Calu3 (cell line): ENCODE measurements at regions not wholly inside any gene's neighbourhood (a gene's known extent, or its start where the extent isn't known, plus 50 kb on each side); places are given as distances from the start of the nearest gene placed in this dataset.

Source experiments
- BruUV-seq: library from RNA; stranded (reverse); fragments of 400-500 nt; replicated peaks from 2 replicates; lab custom pipeline; 2021; lab: Mats Ljungman, UMichigan
- CTCF ChIA-PET: fragments of 300-600 bp; sonication (Branson Sonifier 250); formaldehyde crosslinking; loops from one replicate; lab custom pipeline; 2022; ENCODE audit warnings: antibody characterized with exemption; lab: Charles Lee
- DNase-seq: peaks from one replicate; pipeline ENCODE4 v3.0.0; 2022
- H3K27ac Mint-ChIP-seq: one replicate; pipeline ENCODE4 v1.8.0; 2022; ENCODE audit warnings: mixed read lengths; ENCODE audit not compliant: unreplicated experiment
- H3K27me3 Mint-ChIP-seq: one replicate; pipeline ENCODE4 v1.8.0; 2022; ENCODE audit warnings: mixed read lengths; ENCODE audit not compliant: unreplicated experiment
- H3K36me3 Mint-ChIP-seq: one replicate; pipeline ENCODE4 v1.8.0; 2022; ENCODE audit warnings: mild to moderate bottlenecking, moderate library complexity, mixed read lengths; ENCODE audit not compliant: insufficient read depth, unreplicated experiment
- H3K4me1 Mint-ChIP-seq: one replicate; pipeline ENCODE4 v1.8.0; 2022; ENCODE audit warnings: mild to moderate bottlenecking, low read depth, mixed read lengths; ENCODE audit not compliant: unreplicated experiment
- H3K4me3 Mint-ChIP-seq: one replicate; pipeline ENCODE4 v1.8.0; 2022; ENCODE audit warnings: mild to moderate bottlenecking, low read depth, moderate library complexity, mixed read lengths; ENCODE audit not compliant: unreplicated experiment
- H3K9me3 Mint-ChIP-seq: one replicate; pipeline ENCODE4 v1.8.0; 2022; ENCODE audit warnings: low read depth, mixed read lengths; ENCODE audit not compliant: unreplicated experiment
- CTCF ChIP-seq: fragments of 200-600 bp; IDR thresholded peaks from one replicate; pipeline ENCODE4 v1.8.0; 2022; ENCODE audit warnings: antibody characterized with exemption; ENCODE audit not compliant: unreplicated experiment
- intact Hi-C: fragments of 100-400 bp; cut with micrococcal nuclease; formaldehyde crosslinking; loops from one replicate; pipeline ENCODE4 v1.10.0; 2022; ENCODE audit not compliant: unreplicated experiment

- no peaks in the 10 kb centered on the region for H3K4me1 Mint-ChIP-seq
- H3K27ac Mint-ChIP-seq = no peak overlapping the region
- TF ChIP-seq CTCF = no peak
- H3K27me3 Mint-ChIP-seq = peaks cover 14% of the 10 kb centered on the region
- intact Hi-C loops = no loop called here
- CTCF ChIA-PET = no interaction called here
- DNase-seq = no peak
- no TSS peak for BruUV-seq
- H3K9me3 Mint-ChIP-seq = no peaks in the 10 kb centered on the region
- H3K36me3 Mint-ChIP-seq = no peaks in the 10 kb centered on the region
- no peak overlapping the region for H3K4me3 Mint-ChIP-seq
These were observed 284.6 kb upstream of the PDE4D start for GRCh38 chr5:60178101-60178500.

- Mint-ChIP-seq H3K27me3 (peaks cover 14% of the 10 kb centered on the region), H3K36me3 (no peaks in the 10 kb centered on the region), H3K4me3 (no peak overlapping the region), H3K27ac (no peak overlapping the region), H3K4me1 (no peaks in the 10 kb centered on the region), H3K9me3 (no peaks in the 10 kb centered on the region)
- intact Hi-C loops = no loop called here
- DNase-seq = no peak
- no TSS peak for BruUV-seq
- CTCF ChIA-PET = no interaction called here
- no peak for TF ChIP-seq CTCF
These were observed 284.1 kb upstream of the PDE4D start for GRCh38 chr5:60177596-60177995.

DNA sequence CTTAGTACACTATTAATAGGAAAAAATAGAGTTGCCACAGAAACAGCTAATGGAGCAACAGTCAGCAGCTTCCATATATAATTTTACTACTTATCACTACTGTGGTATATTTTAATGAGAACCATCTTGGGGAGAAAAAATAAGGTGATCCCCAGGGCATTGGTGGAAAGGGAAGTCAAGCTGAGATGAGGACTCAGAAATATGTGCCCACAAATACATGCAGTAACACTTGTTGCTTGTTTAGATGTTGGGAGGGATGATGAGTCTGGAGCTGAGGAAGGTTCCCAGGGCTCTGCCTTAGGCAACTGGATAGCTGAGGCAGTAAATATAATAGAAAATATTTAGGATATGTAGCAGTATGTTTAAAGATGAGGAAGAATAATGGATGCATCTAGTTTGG, 280.1 kb upstream of the PDE4D start:
- Mint-ChIP-seq H3K27ac (no peak overlapping the region), H3K9me3 (no peaks in the 10 kb centered on the region), H3K4me3 (no peak overlapping the region), H3K36me3 (no peaks in the 10 kb centered on the region), H3K4me1 (no peaks in the 10 kb centered on the region), H3K27me3 (peaks cover 14% of the 10 kb centered on the region)
- no peak for TF ChIP-seq CTCF
- no peak for DNase-seq
- no TSS peak for BruUV-seq
- CTCF ChIA-PET = no interaction called here
- intact Hi-C loops = no loop called here

- CTCF ChIA-PET = no interaction called here
- no peaks in the 10 kb centered on the region for H3K9me3 Mint-ChIP-seq
- no peak for DNase-seq
- no peak overlapping the region for H3K4me3 Mint-ChIP-seq
- H3K27ac Mint-ChIP-seq = no peak overlapping the region
- no peaks in the 10 kb centered on the region for H3K4me1 Mint-ChIP-seq
- no peaks in the 10 kb centered on the region for H3K36me3 Mint-ChIP-seq
- BruUV-seq = no TSS peak
- H3K27me3 Mint-ChIP-seq = no peaks in the 10 kb centered on the region
- TF ChIP-seq CTCF = no peak
- intact Hi-C loops = loop anchor here (5.0 kb wide), 1 partner anchor 124 kb away; no protein-coding TSS in a partner anchor
These were observed 270.2 kb upstream of the PDE4D start for GRCh38 chr5:60163762-60164161.
